ENCODE measurements at regions not wholly inside any gene's neighbourhood (a gene's known extent, or its start where the extent isn't known, plus 50 kb on each side); places are given as distances from the start of the nearest gene placed in this dataset.

GRCh38 chr14:85306024-85306423 is 223.9 kb upstream of the FLRT2 start:
- no peak overlapping the region for H3K4me3 ChIP-seq (ENCODE audit: low read depth, low read length, poor library complexity, severe bottlenecking)
- no peaks in the 10 kb centered on the region for H3K9me3 ChIP-seq (ENCODE audit: low read length)
- no peak overlapping the region for H3K27ac ChIP-seq (ENCODE audit: low read depth, low read length, poor library complexity, severe bottlenecking)
- H2AFZ ChIP-seq (ENCODE audit: low read length) = no peak overlapping the region
- H3K4me2 ChIP-seq (ENCODE audit: low read length) = no peak overlapping the region
- no peaks in the 10 kb centered on the region for H3K4me1 ChIP-seq (ENCODE audit: insufficient read depth, low read length, severe bottlenecking)
- H3K9me2 ChIP-seq (ENCODE audit: low read depth, low read length) = no peaks in the 10 kb centered on the region
- H4K20me1 ChIP-seq (ENCODE audit: insufficient read depth, low read length) = no peaks in the 10 kb centered on the region
- TF ChIP-seq EZH2 (IDR thresholded peaks at IDR 0.05; ENCODE audit: borderline replicate concordance, low read length) = no peak
- TF ChIP-seq CTCF (IDR thresholded peaks at IDR 0.05; ENCODE audit: low read length) = no peak
- no peaks in the 10 kb centered on the region for H3K36me3 ChIP-seq (ENCODE audit: insufficient read depth, low read length)
- H3K27me3 ChIP-seq (ENCODE audit: insufficient read depth, low read length) = no peaks in the 10 kb centered on the region
- H3K79me2 ChIP-seq (ENCODE audit: insufficient read depth, low read length) = no peaks in the 10 kb centered on the region
- no peak overlapping the region for H3K9ac ChIP-seq (ENCODE audit: low read length)
- no peaks in the 10 kb centered on the region for H3F3A ChIP-seq (ENCODE audit: insufficient read depth, low read length)

GRCh38 chr14:85308531-85309300 is 221.2 kb upstream of the FLRT2 start:
- Histone ChIP-seq H4K20me1 (ENCODE audit: insufficient read depth, low read length) (no peaks in the 10 kb centered on the region), H3K9ac (ENCODE audit: low read length) (no peak overlapping the region), H3K79me2 (ENCODE audit: insufficient read depth, low read length) (no peaks in the 10 kb centered on the region), H3K4me3 (ENCODE audit: low read depth, low read length, poor library complexity, severe bottlenecking) (no peak overlapping the region), H3K27ac (ENCODE audit: low read depth, low read length, poor library complexity, severe bottlenecking) (no peak overlapping the region), H3K27me3 (ENCODE audit: insufficient read depth, low read length) (no peaks in the 10 kb centered on the region), H2AFZ (ENCODE audit: low read length) (no peak overlapping the region), H3K4me2 (ENCODE audit: low read length) (no peak overlapping the region), H3F3A (ENCODE audit: insufficient read depth, low read length) (no peaks in the 10 kb centered on the region), H3K36me3 (ENCODE audit: insufficient read depth, low read length) (no peaks in the 10 kb centered on the region), H3K9me3 (ENCODE audit: low read length) (no peaks in the 10 kb centered on the region), H3K9me2 (ENCODE audit: low read depth, low read length) (no peaks in the 10 kb centered on the region), H3K4me1 (ENCODE audit: insufficient read depth, low read length, severe bottlenecking) (no peaks in the 10 kb centered on the region)
- TF ChIP-seq EZH2 (IDR thresholded peaks at IDR 0.05; ENCODE audit: borderline replicate concordance, low read length) (no peak), CTCF (IDR thresholded peaks at IDR 0.05; ENCODE audit: low read length) (no peak)

GRCh38 chr14:85310491-85311272 is 219.3 kb upstream of the FLRT2 start:
- no peak overlapping the region for H3K4me2 ChIP-seq (ENCODE audit: low read length)
- TF ChIP-seq CTCF (IDR thresholded peaks at IDR 0.05; ENCODE audit: low read length) = no peak
- TF ChIP-seq EZH2 (IDR thresholded peaks at IDR 0.05; ENCODE audit: borderline replicate concordance, low read length) = no peak
- H3K9me3 ChIP-seq (ENCODE audit: low read length) = no peaks in the 10 kb centered on the region
- H3K4me3 ChIP-seq (ENCODE audit: low read depth, low read length, poor library complexity, severe bottlenecking) = no peak overlapping the region
- H3K36me3 ChIP-seq (ENCODE audit: insufficient read depth, low read length) = no peaks in the 10 kb centered on the region
- H3K4me1 ChIP-seq (ENCODE audit: insufficient read depth, low read length, severe bottlenecking) = no peaks in the 10 kb centered on the region
- no peak overlapping the region for H3K27ac ChIP-seq (ENCODE audit: low read depth, low read length, poor library complexity, severe bottlenecking)
- H3K79me2 ChIP-seq (ENCODE audit: insufficient read depth, low read length) = no peaks in the 10 kb centered on the region
- no peaks in the 10 kb centered on the region for H3K27me3 ChIP-seq (ENCODE audit: insufficient read depth, low read length)
- H4K20me1 ChIP-seq (ENCODE audit: insufficient read depth, low read length) = no peaks in the 10 kb centered on the region
- no peaks in the 10 kb centered on the region for H3F3A ChIP-seq (ENCODE audit: insufficient read depth, low read length)
- no peak overlapping the region for H3K9ac ChIP-seq (ENCODE audit: low read length)
- H3K9me2 ChIP-seq (ENCODE audit: low read depth, low read length) = no peaks in the 10 kb centered on the region
- H2AFZ ChIP-seq (ENCODE audit: low read length) = no peak overlapping the region
